GM19035 (cell line): ENCODE measurements at regions not wholly inside any gene's neighbourhood (a gene's known extent, or its start where the extent isn't known, plus 50 kb on each side); places are given as distances from the start of the nearest gene placed in this dataset.

ENCODE experiments used
- ATAC-seq: cut with Tn5 transposase; IDR thresholded peaks from one replicate; pipeline ENCODE4 v1.9.1; 2021; ENCODE audit not compliant: unreplicated experiment

GRCh38 chr17:34113089-34113488 lies 142.0 kb upstream of the CCL2 start:
- ATAC-seq, result no peak

- no peak for ATAC-seq
Measured at GRCh38 chr17:34114174-34114573, 140.9 kb upstream of the CCL2 start.

GRCh38 chr17:34116306-34116705 lies 138.8 kb upstream of the CCL2 start:
- no peak for ATAC-seq

GRCh38 chr17:34117332-34117731 lies 137.8 kb upstream of the CCL2 start:
- no peak for ATAC-seq

- ATAC-seq, result no peak
Measured at GRCh38 chr17:34117811-34118210, 137.3 kb upstream of the CCL2 start.

GRCh38 chr17:34118564-34118963 lies 136.5 kb upstream of the CCL2 start:
- no peak for ATAC-seq

GRCh38 chr17:34121311-34121710 lies 133.8 kb upstream of the CCL2 start:
- ATAC-seq, result no peak

GRCh38 chr17:34122515-34122914 lies 132.6 kb upstream of the CCL2 start:
- ATAC-seq, result no peak

- no peak for ATAC-seq
Measured at GRCh38 chr17:34125010-34125409, 130.1 kb upstream of the CCL2 start.

GRCh38 chr17:34125921-34126320 lies 129.2 kb upstream of the CCL2 start:
- no peak for ATAC-seq

GRCh38 chr17:34126496-34126895 lies 128.6 kb upstream of the CCL2 start:
- ATAC-seq, result no peak

- ATAC-seq, result no peak
Measured at GRCh38 chr17:34126965-34127364, 128.1 kb upstream of the CCL2 start.

- ATAC-seq, result no peak
Measured at GRCh38 chr17:34130544-34130943, 124.5 kb upstream of the CCL2 start.

- ATAC-seq, result no peak
Measured at GRCh38 chr17:34131386-34131785, 123.7 kb upstream of the CCL2 start.

GRCh38 chr17:34133350-34133749 lies 121.7 kb upstream of the CCL2 start:
- ATAC-seq, result no peak

- no peak for ATAC-seq
Measured at GRCh38 chr17:34135841-34136240, 119.2 kb upstream of the CCL2 start.

GRCh38 chr17:34140006-34140405 lies 115.1 kb upstream of the CCL2 start:
- ATAC-seq, result no peak

- ATAC-seq, result no peak
Measured at GRCh38 chr17:34141590-34141989, 113.5 kb upstream of the CCL2 start.

GRCh38 chr17:34143430-34143829 lies 111.7 kb upstream of the CCL2 start:
- ATAC-seq, result no peak

- no peak for ATAC-seq
Measured at GRCh38 chr17:34146440-34147043, 108.5 kb upstream of the CCL2 start.

- ATAC-seq, result no peak
Measured at GRCh38 chr17:34151102-34151501, 104.0 kb upstream of the CCL2 start.

- no peak for ATAC-seq
Measured at GRCh38 chr17:34153991-34154390, 101.1 kb upstream of the CCL2 start.

- no peak for ATAC-seq
Measured at GRCh38 chr17:34154961-34155730, 99.9 kb upstream of the CCL2 start.
